HG03139 (cell line): ENCODE measurements at regions not wholly inside any gene's neighbourhood (a gene's known extent, or its start where the extent isn't known, plus 50 kb on each side); places are given as distances from the start of the nearest gene placed in this dataset.
"Not testable (repeated sequence)": the region's sequence is repeated elsewhere in the genome, so short reads cannot be mapped to it uniquely, and the experiment has no call there.

Source experiments
- ATAC-seq: cut with Tn5 transposase; IDR thresholded peaks from one replicate; pipeline ENCODE4 v1.9.1; 2021; ENCODE audit not compliant: unreplicated experiment

GRCh38 chr1:149352205-149352604, 122.6 kb upstream of the NBPF19 start:
- not testable (repeated sequence) for ATAC-seq

- ATAC-seq = not testable (repeated sequence)
Observed at GRCh38 chr1:149354579-149354978, 120.3 kb upstream of the NBPF19 start.

GRCh38 chr1:149355748-149356147, 119.1 kb upstream of the NBPF19 start:
- not testable (repeated sequence) for ATAC-seq

- ATAC-seq = not testable (repeated sequence)
Observed at GRCh38 chr1:149356152-149356551, 118.7 kb upstream of the NBPF19 start.

GRCh38 chr1:149360351-149360750, 114.5 kb upstream of the NBPF19 start:
- not testable (repeated sequence) for ATAC-seq

- ATAC-seq = not testable (repeated sequence)
Observed at GRCh38 chr1:149361310-149361709, 113.5 kb upstream of the NBPF19 start.

- ATAC-seq = not testable (repeated sequence)
Observed at GRCh38 chr1:149364188-149364981, 110.5 kb upstream of the NBPF19 start.

GRCh38 chr1:149366402-149366801, 108.4 kb upstream of the NBPF19 start:
- not testable (repeated sequence) for ATAC-seq

- not testable (repeated sequence) for ATAC-seq
Observed at GRCh38 chr1:149367472-149368044, 107.3 kb upstream of the NBPF19 start.

- not testable (repeated sequence) for ATAC-seq
Observed at GRCh38 chr1:149368337-149368736, 106.5 kb upstream of the NBPF19 start.

GRCh38 chr1:149369081-149369480, 105.8 kb upstream of the NBPF19 start:
- ATAC-seq = not testable (repeated sequence)

GRCh38 chr1:149371955-149372354, 102.9 kb upstream of the NBPF19 start:
- ATAC-seq = not testable (repeated sequence)

- ATAC-seq = not testable (repeated sequence)
Observed at GRCh38 chr1:149378462-149378861, 96.4 kb upstream of the NBPF19 start.

GRCh38 chr1:149390173-149390926, 84.5 kb upstream of the NBPF19 start:
- not testable (repeated sequence) for ATAC-seq

- ATAC-seq = not testable (repeated sequence)
Observed at GRCh38 chr1:149390931-149391330, 83.9 kb upstream of the NBPF19 start.

- ATAC-seq = not testable (repeated sequence)
Observed at GRCh38 chr1:149395802-149396201, 79.0 kb upstream of the NBPF19 start.

GRCh38 chr1:149398527-149398926, 76.3 kb upstream of the NBPF19 start:
- not testable (repeated sequence) for ATAC-seq

GRCh38 chr1:149408404-149408803, 66.4 kb upstream of the NBPF19 start:
- not testable (repeated sequence) for ATAC-seq

GRCh38 chr1:149415373-149415772, 59.5 kb upstream of the NBPF19 start:
- not testable (repeated sequence) for ATAC-seq

- ATAC-seq = not testable (repeated sequence)
Observed at GRCh38 chr1:149418782-149419181, 56.1 kb upstream of the NBPF19 start.

GRCh38 chr1:149423122-149423521, 51.7 kb upstream of the NBPF19 start:
- ATAC-seq = not testable (repeated sequence)
